Head of caudate nucleus (tissue), 42 donors: ENCODE measurements at regions not wholly inside any gene's neighbourhood (a gene's known extent, or its start where the extent isn't known, plus 50 kb on each side); places are given as distances from the start of the nearest gene placed in this dataset.
"Not testable (repeated sequence)": the region's sequence is repeated elsewhere in the genome, so short reads cannot be mapped to it uniquely, and the experiment has no call there.

ENCODE experiments used
- DNase-seq, 42 donors: peaks; one replicate each; pipeline versions ENCODE4 v3.0.0 to v3.0.0-alpha.2; 2020 to 2021; ENCODE audit warnings: mixed read lengths in 7 of 42
- intact Hi-C: fragments of 100-400 bp; cut with DNase I; formaldehyde crosslinking; loops from one replicate; pipeline ENCODE4 v1.15.0; 2022

GRCh38 chr10:30687698-30688213, 58.2 kb upstream of the LYZL2 start:
- intact Hi-C loops: no loop called here
- peak; percentile 62 to 92 (median 83) for DNase-seq

- no peak for DNase-seq
- intact Hi-C loops: no loop called here
These were observed 57.2 kb upstream of the LYZL2 start for GRCh38 chr10:30686708-30687107.

- DNase-seq: no peak
- intact Hi-C loops: no loop called here
These were observed 53.9 kb upstream of the LYZL2 start for GRCh38 chr10:30683496-30683895.

GRCh38 chr10:30682377-30683199, 53.0 kb upstream of the LYZL2 start:
- intact Hi-C loops: not testable (repeated sequence)

GRCh38 chr10:30680908-30681307, 51.4 kb upstream of the LYZL2 start:
- DNase-seq: no peak
- intact Hi-C loops: no loop called here

More at GRCh38 chr10:30682377-30683199, 53.0 kb upstream of the LYZL2 start:
- DNase-seq: not testable (repeated sequence)
